SK-N-MC (cell line): ENCODE measurements at regions not wholly inside any gene's neighbourhood (a gene's known extent, or its start where the extent isn't known, plus 50 kb on each side); places are given as distances from the start of the nearest gene placed in this dataset.

Source experiments
- EZH2 ChIP-seq: fragments of 200-600 bp; sonication (generic); IDR thresholded peaks from one replicate; pipeline ENCODE4 v1.6.1; 2017; ENCODE audit warnings: antibody characterized with exemption
- POLR2AphosphoS5 ChIP-seq: IDR thresholded peaks from 2 replicates; pipeline ENCODE4 v1.6.1; 2012; ENCODE audit warnings: mild to moderate bottlenecking, low read depth, low read length, borderline replicate concordance

- TF ChIP-seq EZH2 (no peak), POLR2AphosphoS5 (no peak)
Measured at GRCh38 chr18:22044474-22045220, 124.7 kb upstream of the GATA6 start.
